Colon (tissue), 2 donors: ENCODE measurements at regions not wholly inside any gene's neighbourhood (a gene's known extent, or its start where the extent isn't known, plus 50 kb on each side); places are given as distances from the start of the nearest gene placed in this dataset.

Source experiments
- FAIRE-seq: peaks from 2 replicates; lab custom pipeline; 2012; peaks lifted over from hg19 to GRCh38; lab: Jason Lieb, UNC
- donor health status: control.
- donor health status: control.

- FAIRE-seq = no peak
These were observed 544.4 kb upstream of the TNP1 start for GRCh38 chr2:217404236-217404760.

- FAIRE-seq = no peak
These were observed 543.0 kb upstream of the TNP1 start for GRCh38 chr2:217402761-217403383.

- FAIRE-seq = no peak
These were observed 542.3 kb upstream of the TNP1 start for GRCh38 chr2:217402144-217402543.

GRCh38 chr2:217399291-217399690, 539.4 kb upstream of the TNP1 start:
- FAIRE-seq = no peak

GRCh38 chr2:217398860-217399259, 539.0 kb upstream of the TNP1 start:
- no peak for FAIRE-seq

GRCh38 chr2:217398101-217398500, 538.2 kb upstream of the TNP1 start:
- FAIRE-seq = no peak

- no peak for FAIRE-seq
These were observed 536.7 kb upstream of the TNP1 start for GRCh38 chr2:217396586-217396985.

GRCh38 chr2:217396165-217396564, 536.3 kb upstream of the TNP1 start:
- no peak for FAIRE-seq

GRCh38 chr2:217394510-217395351, 534.9 kb upstream of the TNP1 start:
- FAIRE-seq = no peak

- FAIRE-seq = no peak
These were observed 533.7 kb upstream of the TNP1 start for GRCh38 chr2:217393585-217394032.

- FAIRE-seq = no peak
These were observed 533.2 kb upstream of the TNP1 start for GRCh38 chr2:217392930-217393584.

- FAIRE-seq = no peak
These were observed 528.0 kb upstream of the TNP1 start for GRCh38 chr2:217387776-217388387.

GRCh38 chr2:217386041-217386440, 526.2 kb upstream of the TNP1 start:
- FAIRE-seq = no peak

- no peak for FAIRE-seq
These were observed 523.8 kb upstream of the TNP1 start for GRCh38 chr2:217383620-217384019.

- no peak for FAIRE-seq
These were observed 522.9 kb upstream of the TNP1 start for GRCh38 chr2:217382794-217383193.

GRCh38 chr2:217379807-217380206, 519.9 kb upstream of the TNP1 start:
- FAIRE-seq = no peak

GRCh38 chr2:217372794-217373193, 512.9 kb upstream of the TNP1 start:
- no peak for FAIRE-seq

- FAIRE-seq = no peak
These were observed 511.9 kb upstream of the TNP1 start for GRCh38 chr2:217371781-217372213.

GRCh38 chr2:217370391-217370790, 510.5 kb upstream of the TNP1 start:
- no peak for FAIRE-seq

GRCh38 chr2:217367464-217367863, 507.6 kb upstream of the TNP1 start:
- FAIRE-seq = no peak

- no peak for FAIRE-seq
These were observed 507.1 kb upstream of the TNP1 start for GRCh38 chr2:217366966-217367365.

- FAIRE-seq = no peak
These were observed 506.5 kb upstream of the TNP1 start for GRCh38 chr2:217366266-217366895.
